GM18499 (cell line): ENCODE measurements at regions not wholly inside any gene's neighbourhood (a gene's known extent, or its start where the extent isn't known, plus 50 kb on each side); places are given as distances from the start of the nearest gene placed in this dataset.

Source experiments
- ATAC-seq: cut with Tn5 transposase; IDR thresholded peaks from one replicate; pipeline ENCODE4 v1.9.1; 2021; ENCODE audit warnings: moderate number of reproducible peaks; ENCODE audit not compliant: insufficient read depth, unreplicated experiment

DNA sequence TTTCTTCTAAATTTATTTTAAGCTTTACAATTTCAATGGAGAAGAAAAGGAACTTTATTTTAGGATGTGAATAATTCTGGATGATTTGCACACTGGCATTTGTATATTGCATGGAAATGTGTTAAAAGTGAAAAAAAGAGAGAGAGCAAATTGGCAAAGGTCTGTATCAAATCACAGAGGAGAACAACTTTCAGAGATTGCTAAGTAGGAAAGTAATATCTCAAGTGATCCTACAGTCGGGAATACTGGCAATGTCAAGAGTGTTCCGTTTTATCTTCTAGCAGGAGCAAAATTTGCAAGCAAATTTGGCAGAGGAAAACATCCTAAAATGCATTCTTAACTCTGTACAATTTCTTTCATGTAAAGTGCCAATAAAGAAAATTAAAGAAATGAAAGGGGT, 97.1 kb upstream of the TMC3 start:
- no peak for ATAC-seq

DNA sequence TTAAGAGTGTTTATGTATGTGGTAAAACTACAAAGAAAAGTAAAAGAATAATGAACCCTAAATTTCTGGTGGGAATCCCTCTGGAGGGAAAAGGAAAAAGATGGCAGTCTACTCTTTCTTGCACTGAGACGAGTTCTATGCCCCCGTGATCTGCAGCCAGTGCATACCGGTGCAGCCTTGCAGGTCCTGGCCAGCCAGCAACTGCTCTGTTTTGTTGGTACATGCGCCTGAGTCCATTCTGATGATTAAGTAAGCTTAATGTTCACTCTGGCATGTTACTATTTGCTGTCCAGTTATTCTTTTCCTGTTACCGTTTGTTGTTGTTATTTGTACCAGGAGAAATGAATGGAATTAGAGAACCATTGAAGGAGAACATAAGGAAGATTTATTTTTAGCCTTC, 95.1 kb upstream of the TMC3 start:
- no peak for ATAC-seq

DNA sequence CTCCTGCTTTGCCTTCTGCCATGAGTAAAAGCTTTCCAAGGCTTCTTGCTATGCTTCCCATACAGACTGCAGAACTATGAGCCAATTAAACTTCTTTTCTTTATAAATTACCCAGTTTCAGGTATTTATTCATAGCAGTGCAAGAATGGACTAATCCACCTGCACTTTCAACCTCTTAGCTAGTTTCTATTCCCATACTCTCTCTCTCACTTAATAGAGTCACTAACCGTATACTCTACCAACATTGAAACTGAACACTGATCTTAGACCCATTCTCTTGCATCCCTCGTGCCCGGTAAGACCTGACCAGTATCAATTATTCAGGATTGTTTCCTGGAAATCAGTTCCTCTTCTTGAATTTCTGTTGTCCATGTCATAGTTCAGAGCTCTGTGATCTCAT, 92.7 kb upstream of the TMC3 start:
- ATAC-seq, result no peak

DNA sequence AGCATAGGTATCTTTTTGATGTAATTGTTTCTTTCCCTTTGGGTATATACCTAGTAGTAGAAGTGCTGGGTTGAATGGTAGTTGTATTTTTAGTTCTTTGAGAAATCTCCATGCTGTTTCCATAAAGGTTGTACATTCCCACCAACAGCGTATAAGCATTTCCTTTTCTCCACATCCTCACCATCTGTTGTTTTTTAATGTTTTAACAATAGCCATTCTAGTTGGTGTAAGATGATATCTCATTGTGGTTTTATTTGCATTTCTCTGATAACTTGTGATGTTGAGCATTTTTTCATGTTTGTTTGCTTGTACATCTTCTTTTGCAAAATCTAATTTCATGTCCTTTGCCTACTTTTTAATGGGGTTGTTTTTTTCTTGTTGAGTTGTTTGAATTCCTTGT, 80.0 kb upstream of the TMC3 start:
- no peak for ATAC-seq

DNA sequence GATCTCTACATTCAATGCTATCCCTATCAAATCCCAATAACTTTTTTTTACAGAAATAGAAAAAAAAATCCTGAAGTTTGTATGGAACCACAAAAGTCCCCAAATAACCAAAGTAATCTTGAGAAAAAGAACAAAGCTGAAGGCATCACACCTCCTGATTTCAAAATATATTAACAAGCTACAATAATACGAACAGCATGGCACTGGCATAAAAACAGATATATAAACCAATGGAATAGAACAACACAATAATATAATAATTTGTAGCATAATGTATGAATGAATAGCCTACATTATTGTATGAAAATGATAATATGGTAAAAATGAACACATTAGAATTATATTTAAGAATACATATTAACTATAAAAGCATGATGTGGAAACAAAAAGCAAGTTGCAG, 76.7 kb upstream of the TMC3 start:
- ATAC-seq, result no peak

DNA sequence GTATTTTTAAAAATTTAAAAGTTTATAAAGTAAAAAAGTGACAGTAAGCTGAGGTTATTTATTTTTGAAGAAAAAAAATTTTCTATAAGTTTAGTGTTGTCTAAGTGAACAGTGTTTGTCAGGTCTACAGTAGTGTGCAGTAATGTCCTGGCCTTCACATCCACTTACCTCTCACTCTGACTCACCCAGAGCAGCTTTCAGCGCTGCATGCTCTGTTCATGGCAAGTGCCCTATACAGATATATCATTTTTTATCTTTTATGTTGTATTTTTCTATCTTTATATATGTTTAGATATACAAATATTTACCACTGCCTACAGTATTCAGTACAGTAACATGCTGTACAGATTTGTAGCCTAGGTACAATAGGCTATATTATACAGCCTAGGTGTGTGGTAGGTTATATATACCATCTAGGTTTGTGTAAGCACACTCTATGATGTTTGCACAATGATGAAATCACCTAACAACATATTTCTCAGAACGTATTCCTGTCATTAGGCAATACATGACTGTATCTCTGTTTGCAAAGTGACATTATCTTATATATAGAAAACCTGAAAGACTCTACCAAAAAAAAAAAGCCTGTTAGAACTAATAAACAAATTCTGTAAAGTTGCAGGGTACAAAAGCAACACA, 75.9 kb upstream of the TMC3 start:
- no peak for ATAC-seq

DNA sequence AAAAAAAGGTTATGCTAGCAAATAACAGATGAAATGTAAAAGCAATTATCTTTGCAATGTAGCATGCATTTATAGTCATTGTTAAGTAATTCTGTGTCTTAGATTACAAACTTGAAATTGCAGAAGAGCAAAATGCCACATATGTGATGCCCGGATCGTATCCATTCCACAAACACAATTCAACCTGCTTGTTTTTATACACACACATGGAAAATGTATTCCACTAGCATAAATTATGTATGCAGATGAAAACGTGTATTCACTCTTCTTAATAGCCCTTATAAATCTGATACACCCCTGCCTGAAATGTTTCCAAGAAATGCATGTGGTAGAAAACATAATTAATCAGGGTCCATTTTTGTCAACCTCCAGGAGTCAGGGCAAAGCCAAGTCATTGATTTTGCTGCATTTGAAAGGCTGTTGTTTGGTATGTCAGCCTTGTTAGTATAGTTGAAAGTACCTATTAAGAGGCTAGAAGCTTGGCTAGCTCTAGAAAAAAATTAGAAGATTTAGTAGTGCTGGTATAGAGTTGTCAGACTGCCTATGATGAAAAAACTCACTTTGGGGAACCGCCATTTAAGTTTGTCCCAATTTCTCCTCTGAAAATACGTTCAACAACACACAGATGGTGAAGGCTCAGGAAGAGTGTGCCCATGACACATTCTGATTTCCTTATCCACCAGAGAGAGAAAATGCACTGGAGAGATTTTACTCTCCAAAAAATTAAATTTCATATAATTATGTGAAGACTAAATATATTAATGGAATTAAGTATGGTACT, 69.2 kb upstream of the TMC3 start:
- ATAC-seq, result no peak

DNA sequence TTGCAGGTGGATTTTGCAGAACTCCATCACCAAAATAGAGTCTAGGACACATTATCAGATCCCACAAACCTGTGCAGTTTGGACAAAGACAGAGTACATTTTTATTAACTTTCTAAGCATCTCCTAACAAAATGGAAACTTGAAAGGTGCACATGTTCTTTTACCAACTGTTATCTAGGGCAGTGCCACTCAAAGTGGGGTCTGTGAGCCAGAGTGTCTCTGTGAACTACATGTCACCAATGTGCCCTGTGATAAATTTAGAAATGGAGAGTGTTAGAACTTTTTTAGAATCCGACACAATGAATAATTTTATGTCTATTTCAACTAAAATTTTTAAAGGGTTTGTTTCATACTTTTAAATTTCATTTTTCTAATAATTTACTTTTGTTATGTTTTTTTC, 68.4 kb upstream of the TMC3 start:
- no peak for ATAC-seq

DNA sequence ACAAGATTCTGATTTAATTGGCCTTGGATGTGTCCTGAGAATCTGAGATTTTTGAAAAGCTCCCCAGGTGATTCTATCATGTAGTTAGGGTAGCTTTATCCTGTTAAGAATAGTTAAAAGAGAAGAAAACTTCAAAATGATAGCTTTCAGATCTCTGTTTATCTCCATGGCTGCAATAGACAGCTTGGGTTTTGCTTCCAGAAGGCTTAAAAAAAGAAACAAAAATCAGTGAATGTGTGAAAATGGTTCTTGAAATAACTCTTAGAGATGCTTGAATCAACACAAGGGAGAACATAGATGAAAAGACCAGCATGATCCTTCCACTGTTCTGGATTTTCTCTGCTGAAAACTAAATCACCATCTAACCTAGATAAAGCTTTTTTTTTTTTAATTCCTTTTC, 60.8 kb upstream of the TMC3 start:
- ATAC-seq, result no peak

DNA sequence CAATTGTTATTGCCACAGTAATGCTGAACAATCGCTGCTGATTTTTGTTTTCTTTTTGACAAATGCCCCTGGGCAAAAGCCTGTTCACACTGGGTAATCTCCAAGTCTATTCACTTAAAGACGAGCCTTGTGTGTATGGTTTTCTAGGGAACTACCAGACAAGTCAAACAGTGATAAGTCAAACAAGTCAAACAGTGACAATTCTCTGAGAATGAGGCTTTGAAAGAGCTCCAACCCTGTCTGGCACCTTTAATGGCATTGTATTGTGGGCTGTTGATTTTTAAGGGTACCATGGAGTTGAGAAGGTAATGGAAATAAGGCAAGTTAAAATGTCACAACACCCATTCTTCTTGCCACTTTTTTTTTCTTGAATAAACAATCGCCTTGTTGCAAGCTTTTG, 59.4 kb upstream of the TMC3 start:
- no peak for ATAC-seq

DNA sequence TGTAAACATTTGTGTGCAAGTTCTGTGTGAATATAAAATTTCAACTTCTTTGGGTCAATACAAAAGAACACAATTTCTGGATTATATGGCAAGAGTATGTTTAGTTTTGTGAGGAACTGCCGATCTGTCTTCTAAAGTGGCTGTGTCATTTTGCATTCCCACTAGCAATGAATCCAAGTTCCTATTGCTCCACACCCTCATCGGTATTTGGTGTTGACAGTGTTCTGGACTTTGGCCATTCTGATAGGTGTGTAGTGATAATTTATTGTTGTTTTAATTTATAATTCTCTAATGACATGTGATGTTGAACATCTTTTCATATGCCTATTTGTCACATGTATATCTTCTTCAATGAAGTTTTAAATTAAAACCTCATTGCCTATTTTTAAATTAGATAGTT, 58.2 kb upstream of the TMC3 start:
- no peak for ATAC-seq

DNA sequence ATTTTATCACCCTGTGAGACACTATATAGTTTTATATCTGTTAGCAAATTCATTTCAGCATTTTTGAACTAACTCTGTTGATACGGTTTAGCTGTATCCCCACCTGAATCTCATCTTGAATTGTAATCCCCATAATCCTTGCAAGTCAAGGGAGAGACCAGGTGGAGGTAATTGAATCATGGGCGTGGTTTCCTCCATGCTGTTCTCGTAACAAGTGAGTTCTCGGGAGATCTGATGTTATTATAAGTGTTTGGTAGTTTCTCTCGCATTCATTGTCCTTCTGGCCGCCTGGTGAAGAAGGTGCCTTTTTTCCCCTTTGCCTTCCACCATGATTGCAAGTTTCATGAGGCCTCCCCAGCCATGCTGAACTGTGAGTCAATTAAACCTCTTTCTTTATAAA, 53.2 kb upstream of the TMC3 start:
- no peak for ATAC-seq

DNA sequence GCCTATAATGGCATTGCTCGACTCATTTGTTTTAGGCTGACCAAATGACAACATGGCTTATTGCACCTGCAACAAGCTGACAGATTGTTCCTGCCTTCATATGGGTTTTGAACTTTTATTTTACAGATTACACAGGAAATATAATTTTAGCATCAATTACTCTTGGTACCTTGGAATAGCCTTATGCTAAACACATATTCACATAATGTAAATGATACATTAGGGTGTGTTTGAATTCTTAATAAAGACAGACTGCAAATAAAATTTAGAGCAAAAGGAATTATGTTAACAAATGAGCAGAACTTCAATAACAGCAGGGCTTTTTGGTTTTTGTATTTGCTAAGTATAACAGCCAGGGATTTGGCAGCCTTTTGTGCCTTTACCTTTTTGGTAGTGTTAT, 51.9 kb upstream of the TMC3 start:
- no peak for ATAC-seq
